Smooth muscle cell (in vitro differentiated cells): ENCODE measurements at regions not wholly inside any gene's neighbourhood (a gene's known extent, or its start where the extent isn't known, plus 50 kb on each side); places are given as distances from the start of the nearest gene placed in this dataset.

ENCODE experiments used
- DNase-seq: peaks from one replicate; lab custom pipeline; 2025; ENCODE audit not compliant: unreplicated experiment; lab: John Stamatoyannopoulos, UW
- H2AFZ ChIP-seq: fragments of 200-600 bp; sonication (generic); 2 replicates; pipeline ENCODE4 v1.6.0; 2016; ENCODE audit warnings: antibody characterized with exemption, low read depth, mild to moderate bottlenecking
- H3F3A ChIP-seq: fragments of 200-600 bp; sonication (generic); 2 replicates; pipeline ENCODE4 v1.6.0; 2017; ENCODE audit warnings: antibody characterized with exemption, low read depth
- H3K27ac ChIP-seq: fragments of 200-600 bp; sonication (generic); 2 replicates; pipeline ENCODE4 v1.5.1; 2016; ENCODE audit warnings: low read depth, mild to moderate bottlenecking
- H3K27me3 ChIP-seq: fragments of 200-600 bp; sonication (generic); 2 replicates; pipeline ENCODE4 v1.6.1; 2016; ENCODE audit warnings: low read depth, mild to moderate bottlenecking
- H3K36me3 ChIP-seq: fragments of 200-600 bp; sonication (generic); 2 replicates; pipeline ENCODE4 v1.5.1; 2016; ENCODE audit warnings: low read depth
- H3K4me1 ChIP-seq: fragments of 200-600 bp; sonication (generic); 2 replicates; pipeline ENCODE4 v1.5.1; 2016; ENCODE audit warnings: low read depth
- H3K4me2 ChIP-seq: fragments of 200-600 bp; sonication (generic); 2 replicates; pipeline ENCODE4 v1.6.0; 2016; ENCODE audit warnings: mild to moderate bottlenecking
- H3K4me3 ChIP-seq: fragments of 200-600 bp; sonication (generic); 2 replicates; pipeline ENCODE4 v1.5.1; 2016; ENCODE audit warnings: mild to moderate bottlenecking
- H3K79me2 ChIP-seq: fragments of 200-600 bp; sonication (generic); 2 replicates; pipeline ENCODE4 v1.6.0; 2016; ENCODE audit warnings: low read depth, mild to moderate bottlenecking
- H3K9ac ChIP-seq: fragments of 200-600 bp; sonication (generic); 2 replicates; pipeline ENCODE4 v1.6.0; 2016; ENCODE audit warnings: low read depth
- H3K9me3 ChIP-seq: fragments of 200-600 bp; sonication (generic); replicated peaks from 2 replicates; pipeline ENCODE4 v1.5.1; 2016; ENCODE audit warnings: low read depth
- H4K20me1 ChIP-seq: fragments of 200-600 bp; sonication (generic); 2 replicates; pipeline ENCODE4 v1.6.0; 2016; ENCODE audit warnings: low read depth
- CTCF ChIP-seq: fragments of 200-600 bp; sonication (generic); IDR thresholded peaks from 2 replicates; pipeline ENCODE4 v1.5.1; 2017; ENCODE audit warnings: borderline replicate concordance, mild to moderate bottlenecking, antibody characterized with exemption; ENCODE audit not compliant: insufficient read depth, poor library complexity, severe bottlenecking
- WGBS: methylation state at CpG from one replicate; pipeline ENCODE4 v1.1.7; 2016; ENCODE audit warnings: low lambda C conversion rate; 5-methylcytosine and 5-hydroxymethylcytosine counted together

- Histone ChIP-seq H3K4me1 (no peaks in the 10 kb centered on the region), H3K9me3 (no peaks in the 10 kb centered on the region), H3K27me3 (peaks cover 2% of the 10 kb centered on the region), H2AFZ (no peak overlapping the region), H3K27ac (no peak overlapping the region), H3K36me3 (no peaks in the 10 kb centered on the region), H3K9ac (no peak overlapping the region), H3F3A (no peaks in the 10 kb centered on the region), H3K4me2 (no peak overlapping the region), H3K79me2 (no peaks in the 10 kb centered on the region), H4K20me1 (no peaks in the 10 kb centered on the region), H3K4me3 (no peak overlapping the region)
- TF ChIP-seq CTCF: no peak
- WGBS: 71% methylated on average over 10 of the region's 10 CpGs
- no peak for DNase-seq
These were observed 181.6 kb upstream of the HS6ST1 start for GRCh38 chr2:128500138-128500800.

- TF ChIP-seq CTCF: no peak
- H3K9ac ChIP-seq: no peak overlapping the region
- no peak overlapping the region for H2AFZ ChIP-seq
- 91% methylated on average over 12 of the region's 12 CpGs for WGBS
- H4K20me1 ChIP-seq: no peaks in the 10 kb centered on the region
- no peak overlapping the region for H3K4me2 ChIP-seq
- no peaks in the 10 kb centered on the region for H3F3A ChIP-seq
- H3K4me1 ChIP-seq: no peaks in the 10 kb centered on the region
- H3K27ac ChIP-seq: no peak overlapping the region
- no peaks in the 10 kb centered on the region for H3K36me3 ChIP-seq
- no peaks in the 10 kb centered on the region for H3K9me3 ChIP-seq
- peaks cover 2% of the 10 kb centered on the region for H3K27me3 ChIP-seq
- no peak for DNase-seq
- H3K79me2 ChIP-seq: no peaks in the 10 kb centered on the region
- H3K4me3 ChIP-seq: no peak overlapping the region
These were observed 182.5 kb upstream of the HS6ST1 start for GRCh38 chr2:128501006-128501690.

DNA sequence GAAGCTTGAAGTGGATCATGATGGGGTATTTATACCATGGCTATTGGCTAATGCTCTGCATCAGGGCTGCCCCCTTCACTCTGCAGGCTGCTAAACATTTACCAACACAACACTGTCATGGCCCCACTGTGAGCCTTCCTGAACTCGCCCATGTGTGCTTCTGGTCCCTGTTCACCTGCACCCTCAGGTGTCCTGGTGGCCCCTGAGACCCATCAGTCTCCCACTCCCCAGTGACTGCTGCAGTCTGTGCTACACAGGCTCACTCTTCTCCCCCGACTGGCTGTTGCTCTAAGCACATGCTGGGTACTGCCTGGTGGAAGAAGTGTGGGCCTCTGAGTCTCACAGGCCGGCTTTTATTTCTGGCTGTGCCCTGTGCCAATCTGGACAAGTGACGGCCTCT is 183.0 kb upstream of the HS6ST1 start:
- TF ChIP-seq CTCF: no peak
- no peaks in the 10 kb centered on the region for H3F3A ChIP-seq
- H3K79me2 ChIP-seq: no peaks in the 10 kb centered on the region
- H3K9me3 ChIP-seq: no peaks in the 10 kb centered on the region
- no peak overlapping the region for H3K4me2 ChIP-seq
- peaks cover 5% of the 10 kb centered on the region for H3K27me3 ChIP-seq
- H3K27ac ChIP-seq: no peak overlapping the region
- WGBS: 94% methylated on average over 4 of the region's 4 CpGs
- no peak for DNase-seq
- no peak overlapping the region for H3K9ac ChIP-seq
- H2AFZ ChIP-seq: no peak overlapping the region
- H3K4me1 ChIP-seq: no peaks in the 10 kb centered on the region
- H3K4me3 ChIP-seq: no peak overlapping the region
- H3K36me3 ChIP-seq: no peaks in the 10 kb centered on the region
- no peaks in the 10 kb centered on the region for H4K20me1 ChIP-seq

- TF ChIP-seq CTCF: no peak
- H3K4me2 ChIP-seq: no peak overlapping the region
- H3K4me1 ChIP-seq: no peaks in the 10 kb centered on the region
- no peak overlapping the region for H2AFZ ChIP-seq
- H3K36me3 ChIP-seq: no peaks in the 10 kb centered on the region
- H3K9ac ChIP-seq: no peak overlapping the region
- no peaks in the 10 kb centered on the region for H3F3A ChIP-seq
- peaks cover 5% of the 10 kb centered on the region for H3K27me3 ChIP-seq
- H3K27ac ChIP-seq: no peak overlapping the region
- H4K20me1 ChIP-seq: no peaks in the 10 kb centered on the region
- no peak for DNase-seq
- no peaks in the 10 kb centered on the region for H3K9me3 ChIP-seq
- no peaks in the 10 kb centered on the region for H3K79me2 ChIP-seq
- H3K4me3 ChIP-seq: no peak overlapping the region
- WGBS: 91% methylated on average over 8 of the region's 8 CpGs
These were observed 183.5 kb upstream of the HS6ST1 start for GRCh38 chr2:128502200-128502599.
